ENCODE measurements at regions not wholly inside any gene's neighbourhood (a gene's known extent, or its start where the extent isn't known, plus 50 kb on each side); places are given as distances from the start of the nearest gene placed in this dataset.

DNA sequence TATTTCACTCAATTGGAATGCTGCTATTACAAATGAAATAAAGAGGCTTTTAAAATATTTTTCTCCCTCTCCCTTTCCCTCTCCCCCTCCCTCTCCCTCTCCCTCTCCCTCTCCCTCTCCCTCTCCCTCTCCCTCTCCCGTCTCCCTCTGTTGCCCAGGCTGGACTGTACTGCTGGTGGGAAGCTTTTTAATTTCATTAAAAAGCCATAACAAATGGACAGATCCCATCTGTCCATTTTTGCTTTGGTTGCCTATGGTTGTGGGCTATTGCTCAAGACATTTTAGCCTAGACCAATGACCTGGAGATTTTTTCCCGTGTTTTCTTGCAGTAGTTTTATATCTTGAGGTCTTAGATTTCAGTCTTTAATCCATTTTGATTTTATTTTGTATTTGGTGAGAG is 107.2 kb upstream of the LRRC3B start:
- no peaks in the 10 kb centered on the region for H3K9me3 ChIP-seq (ENCODE audit: control insufficient read depth, low read length)
- no peaks in the 10 kb centered on the region for H3K4me1 ChIP-seq
- H3K9ac ChIP-seq, result no peak overlapping the region
- TF ChIP-seq, protein P1, sequence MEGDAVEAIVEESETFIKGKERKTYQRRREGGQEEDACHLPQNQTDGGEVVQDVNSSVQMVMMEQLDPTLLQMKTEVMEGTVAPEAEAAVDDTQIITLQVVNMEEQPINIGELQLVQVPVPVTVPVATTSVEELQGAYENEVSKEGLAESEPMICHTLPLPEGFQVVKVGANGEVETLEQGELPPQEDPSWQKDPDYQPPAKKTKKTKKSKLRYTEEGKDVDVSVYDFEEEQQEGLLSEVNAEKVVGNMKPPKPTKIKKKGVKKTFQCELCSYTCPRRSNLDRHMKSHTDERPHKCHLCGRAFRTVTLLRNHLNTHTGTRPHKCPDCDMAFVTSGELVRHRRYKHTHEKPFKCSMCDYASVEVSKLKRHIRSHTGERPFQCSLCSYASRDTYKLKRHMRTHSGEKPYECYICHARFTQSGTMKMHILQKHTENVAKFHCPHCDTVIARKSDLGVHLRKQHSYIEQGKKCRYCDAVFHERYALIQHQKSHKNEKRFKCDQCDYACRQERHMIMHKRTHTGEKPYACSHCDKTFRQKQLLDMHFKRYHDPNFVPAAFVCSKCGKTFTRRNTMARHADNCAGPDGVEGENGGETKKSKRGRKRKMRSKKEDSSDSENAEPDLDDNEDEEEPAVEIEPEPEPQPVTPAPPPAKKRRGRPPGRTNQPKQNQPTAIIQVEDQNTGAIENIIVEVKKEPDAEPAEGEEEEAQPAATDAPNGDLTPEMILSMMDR (IDR thresholded peaks at IDR 0.05), result no peak
- no peaks in the 10 kb centered on the region for H3K79me2 ChIP-seq
- no peak overlapping the region for H3K27ac ChIP-seq
- no peak overlapping the region for H2AFZ ChIP-seq
- no peak overlapping the region for H3K4me2 ChIP-seq (ENCODE audit: low read length)
- H3K27me3 ChIP-seq (ENCODE audit: control insufficient read depth, insufficient read depth, low read length), result no peaks in the 10 kb centered on the region
- H3K36me3 ChIP-seq (ENCODE audit: control insufficient read depth, insufficient read depth, low read length), result no peaks in the 10 kb centered on the region
- H3K4me3 ChIP-seq (ENCODE audit: low read depth, low read length), result no peak overlapping the region

DNA sequence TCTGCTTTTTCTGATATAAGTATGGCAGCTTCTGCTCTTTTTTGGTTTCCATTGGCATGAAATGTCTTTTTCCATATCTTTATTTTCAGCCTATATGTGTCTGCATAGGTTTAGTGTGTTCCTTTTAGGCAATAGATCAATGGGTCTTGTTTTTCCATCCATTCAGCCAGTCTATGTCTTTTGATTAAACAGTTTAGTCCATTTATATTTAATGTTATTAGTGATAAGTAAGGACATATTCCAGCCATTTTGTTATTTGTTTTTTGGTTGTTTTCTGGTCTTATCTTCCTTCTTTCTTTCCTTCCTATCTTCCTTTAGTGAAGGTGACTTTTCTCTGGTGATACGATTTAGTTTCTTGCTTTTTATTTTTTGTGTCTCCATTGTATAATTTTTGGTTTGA is 101.3 kb upstream of the LRRC3B start:
- no peaks in the 10 kb centered on the region for H3K9me3 ChIP-seq (ENCODE audit: control insufficient read depth, low read length)
- TF ChIP-seq, protein P1 (IDR thresholded peaks at IDR 0.05), result no peak
- H2AFZ ChIP-seq, result no peak overlapping the region

DNA sequence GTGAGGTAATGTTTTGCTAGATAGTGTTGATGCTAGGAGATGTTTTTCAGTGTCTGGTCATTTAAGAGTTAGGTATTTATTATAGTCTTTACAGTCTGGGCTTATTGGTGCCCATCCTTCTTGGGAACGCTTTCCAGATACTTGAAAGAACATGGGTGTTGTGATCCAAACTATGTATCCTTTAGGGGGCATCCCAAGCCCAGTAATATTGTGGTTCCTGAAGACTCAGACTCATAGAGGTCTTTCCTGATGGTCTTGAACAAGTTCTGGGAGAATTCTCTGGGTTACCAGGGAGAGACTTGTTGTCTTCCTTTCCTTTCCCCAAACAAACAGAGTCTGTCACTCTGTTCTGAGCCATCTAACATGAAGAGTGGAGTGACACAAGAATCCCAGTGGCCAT is 99.7 kb upstream of the LRRC3B start:
- Histone ChIP-seq H3K27me3 (ENCODE audit: control insufficient read depth, insufficient read depth, low read length) (no peaks in the 10 kb centered on the region), H3K4me2 (ENCODE audit: low read length) (no peak overlapping the region), H3K4me1 (no peaks in the 10 kb centered on the region), H3K79me2 (no peaks in the 10 kb centered on the region), H3K9ac (no peak overlapping the region), H2AFZ (no peak overlapping the region), H3K9me3 (ENCODE audit: control insufficient read depth, low read length) (no peaks in the 10 kb centered on the region), H3K36me3 (ENCODE audit: control insufficient read depth, insufficient read depth, low read length) (no peaks in the 10 kb centered on the region), H3K27ac (no peak overlapping the region), H3K4me3 (ENCODE audit: low read depth, low read length) (no peak overlapping the region)
- TF ChIP-seq, protein P1 (IDR thresholded peaks at IDR 0.05), result no peak

More for the DNA sequence above, 101.3 kb upstream of the LRRC3B start:
- H3K27ac ChIP-seq, result no peak overlapping the region
- no peaks in the 10 kb centered on the region for H3K27me3 ChIP-seq (ENCODE audit: control insufficient read depth, insufficient read depth, low read length)
- no peaks in the 10 kb centered on the region for H3K36me3 ChIP-seq (ENCODE audit: control insufficient read depth, insufficient read depth, low read length)
- no peak overlapping the region for H3K4me2 ChIP-seq (ENCODE audit: low read length)
- H3K4me3 ChIP-seq (ENCODE audit: low read depth, low read length), result no peak overlapping the region
- H3K79me2 ChIP-seq, result no peaks in the 10 kb centered on the region
- H3K9ac ChIP-seq, result no peak overlapping the region
- H3K4me1 ChIP-seq, result no peaks in the 10 kb centered on the region

DNA sequence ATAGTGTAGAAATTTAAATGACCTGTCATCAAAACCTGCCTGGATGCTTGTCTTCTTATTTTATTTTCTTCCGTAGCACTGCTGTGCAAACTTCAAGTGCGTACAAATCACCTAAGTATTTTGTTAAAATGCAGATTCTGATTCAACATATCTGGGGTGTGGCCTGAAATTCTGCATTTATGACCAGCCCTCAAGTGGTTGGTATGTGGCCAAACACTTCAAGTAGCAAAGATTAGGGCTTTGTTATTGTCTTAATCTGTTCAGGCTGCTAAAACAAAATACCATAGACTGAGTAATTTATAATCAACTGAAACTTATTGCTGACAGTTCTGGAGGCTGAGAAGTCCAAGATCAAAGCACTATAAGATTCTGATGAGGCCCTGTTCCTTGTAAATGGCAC is 97.6 kb upstream of the LRRC3B start:
- Histone ChIP-seq H3K9ac (no peak overlapping the region), H3K27ac (no peak overlapping the region), H3K4me2 (ENCODE audit: low read length) (no peak overlapping the region), H3K27me3 (ENCODE audit: control insufficient read depth, insufficient read depth, low read length) (no peaks in the 10 kb centered on the region), H3K4me1 (no peaks in the 10 kb centered on the region), H3K9me3 (ENCODE audit: control insufficient read depth, low read length) (no peaks in the 10 kb centered on the region), H3K4me3 (ENCODE audit: low read depth, low read length) (no peak overlapping the region), H3K79me2 (no peaks in the 10 kb centered on the region), H2AFZ (no peak overlapping the region), H3K36me3 (ENCODE audit: control insufficient read depth, insufficient read depth, low read length) (no peaks in the 10 kb centered on the region)
- TF ChIP-seq, protein P1 (IDR thresholded peaks at IDR 0.05), result no peak

DNA sequence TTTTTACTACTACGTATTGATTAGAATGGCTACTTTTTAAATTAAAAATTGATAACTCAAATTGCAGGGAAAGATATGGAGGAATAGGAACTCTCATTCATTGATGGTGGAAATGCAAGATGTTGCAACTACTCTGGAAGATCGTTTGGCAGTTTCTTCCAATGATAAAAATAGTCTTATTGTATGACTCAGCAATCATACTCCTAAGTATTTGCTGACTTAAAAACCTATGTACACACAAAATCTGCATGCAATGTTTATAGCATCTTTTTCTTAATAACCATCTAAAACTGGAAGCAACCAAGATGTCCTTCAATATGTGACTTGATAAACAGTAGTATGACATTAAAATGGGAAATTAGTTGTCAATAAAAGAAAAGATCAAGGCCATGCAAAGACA is 87.4 kb upstream of the LRRC3B start:
- no peaks in the 10 kb centered on the region for H3K4me1 ChIP-seq
- no peak overlapping the region for H3K9ac ChIP-seq
- H3K4me2 ChIP-seq (ENCODE audit: low read length), result no peak overlapping the region
- no peaks in the 10 kb centered on the region for H3K36me3 ChIP-seq (ENCODE audit: control insufficient read depth, insufficient read depth, low read length)
- no peak overlapping the region for H3K4me3 ChIP-seq (ENCODE audit: low read depth, low read length)
- no peaks in the 10 kb centered on the region for H3K27me3 ChIP-seq (ENCODE audit: control insufficient read depth, insufficient read depth, low read length)
- no peaks in the 10 kb centered on the region for H3K79me2 ChIP-seq
- no peak overlapping the region for H2AFZ ChIP-seq
- TF ChIP-seq, protein P1 (IDR thresholded peaks at IDR 0.05), result no peak
- H3K27ac ChIP-seq, result no peak overlapping the region
- no peaks in the 10 kb centered on the region for H3K9me3 ChIP-seq (ENCODE audit: control insufficient read depth, low read length)

Data from parathyroid adenoma (tissue), 2 donors.